SU-DHL-6 (cell line): ENCODE measurements at regions not wholly inside any gene's neighbourhood (a gene's known extent, or its start where the extent isn't known, plus 50 kb on each side); places are given as distances from the start of the nearest gene placed in this dataset.

ENCODE experiments used
- EZH2phosphoT487 ChIP-seq: fragments of 200-600 bp; sonication (generic), shearing (Covaris generic); conservative IDR thresholded peaks from 2 replicates; pipeline ENCODE4 v1.6.1; 2018; ENCODE audit warnings: mild to moderate bottlenecking, antibody characterized with exemption, low read length, moderate library complexity, mixed read lengths
- TF ChIP-seq, protein P1 (sequence below): fragments of 200-600 bp; sonication (generic); IDR thresholded peaks from one replicate; pipeline ENCODE4 v1.5.1; 2017; ENCODE audit warnings: antibody characterized with exemption, mild to moderate bottlenecking, low read length, moderate library complexity; ENCODE audit not compliant: insufficient read depth, poor library complexity, severe bottlenecking

- TF ChIP-seq, protein P1, sequence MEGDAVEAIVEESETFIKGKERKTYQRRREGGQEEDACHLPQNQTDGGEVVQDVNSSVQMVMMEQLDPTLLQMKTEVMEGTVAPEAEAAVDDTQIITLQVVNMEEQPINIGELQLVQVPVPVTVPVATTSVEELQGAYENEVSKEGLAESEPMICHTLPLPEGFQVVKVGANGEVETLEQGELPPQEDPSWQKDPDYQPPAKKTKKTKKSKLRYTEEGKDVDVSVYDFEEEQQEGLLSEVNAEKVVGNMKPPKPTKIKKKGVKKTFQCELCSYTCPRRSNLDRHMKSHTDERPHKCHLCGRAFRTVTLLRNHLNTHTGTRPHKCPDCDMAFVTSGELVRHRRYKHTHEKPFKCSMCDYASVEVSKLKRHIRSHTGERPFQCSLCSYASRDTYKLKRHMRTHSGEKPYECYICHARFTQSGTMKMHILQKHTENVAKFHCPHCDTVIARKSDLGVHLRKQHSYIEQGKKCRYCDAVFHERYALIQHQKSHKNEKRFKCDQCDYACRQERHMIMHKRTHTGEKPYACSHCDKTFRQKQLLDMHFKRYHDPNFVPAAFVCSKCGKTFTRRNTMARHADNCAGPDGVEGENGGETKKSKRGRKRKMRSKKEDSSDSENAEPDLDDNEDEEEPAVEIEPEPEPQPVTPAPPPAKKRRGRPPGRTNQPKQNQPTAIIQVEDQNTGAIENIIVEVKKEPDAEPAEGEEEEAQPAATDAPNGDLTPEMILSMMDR = no peak
- no peak for TF ChIP-seq EZH2phosphoT487
These were observed 665.1 kb upstream of the COX7C start for GRCh38 chr5:85952680-85953079.
